DOHH2 (cell line): ENCODE measurements at regions not wholly inside any gene's neighbourhood (a gene's known extent, or its start where the extent isn't known, plus 50 kb on each side); places are given as distances from the start of the nearest gene placed in this dataset.

Experiments used
- H3F3A ChIP-seq: fragments of 200-600 bp; sonication (generic), shearing (Covaris generic); 2 replicates; pipeline ENCODE4 v1.6.0; 2016; ENCODE audit warnings: antibody characterized with exemption, mild to moderate bottlenecking; ENCODE audit not compliant: control insufficient read depth, insufficient read depth
- H3K27ac ChIP-seq: fragments of 200-600 bp; sonication (generic); 2 replicates; pipeline ENCODE4 v1.5.1; 2014; ENCODE audit warnings: low read depth, mild to moderate bottlenecking, low read length, moderate library complexity
- H3K27me3 ChIP-seq: fragments of 200-600 bp; sonication (generic); 2 replicates; pipeline ENCODE4 v1.6.1; 2014; ENCODE audit warnings: mild to moderate bottlenecking, low read length, mixed read lengths; ENCODE audit not compliant: control insufficient read depth
- H3K36me3 ChIP-seq: fragments of 200-600 bp; sonication (generic); 2 replicates; pipeline ENCODE4 v1.6.1; 2014; ENCODE audit warnings: mild to moderate bottlenecking, low read length, moderate library complexity, mixed read lengths; ENCODE audit not compliant: control insufficient read depth
- H3K4me1 ChIP-seq: fragments of 200-600 bp; sonication (generic); 2 replicates; pipeline ENCODE4 v1.6.1; 2014; ENCODE audit warnings: mild to moderate bottlenecking, low read length, mixed read lengths; ENCODE audit not compliant: control insufficient read depth
- H3K4me2 ChIP-seq: fragments of 200-600 bp; sonication (generic); 2 replicates; pipeline ENCODE4 v1.6.0; 2014; ENCODE audit warnings: mild to moderate bottlenecking, low read length, moderate library complexity
- H3K4me3 ChIP-seq: fragments of 200-600 bp; sonication (generic); 2 replicates; pipeline ENCODE4 v1.5.1; 2014; ENCODE audit warnings: mild to moderate bottlenecking, low read length, mixed read lengths
- H3K79me2 ChIP-seq: fragments of 200-600 bp; sonication (generic); 2 replicates; pipeline ENCODE4 v1.6.1; 2014; ENCODE audit warnings: mild to moderate bottlenecking, low read length, mixed read lengths; ENCODE audit not compliant: control insufficient read depth
- H3K9me2 ChIP-seq: fragments of 200-600 bp; sonication (generic); replicated peaks from 2 replicates; pipeline ENCODE4 v1.6.1; 2014; ENCODE audit warnings: mild to moderate bottlenecking, low read length, mixed read lengths; ENCODE audit not compliant: control insufficient read depth
- H3K9me3 ChIP-seq: fragments of 200-600 bp; sonication (generic); 2 replicates; pipeline ENCODE4 v1.6.1; 2014; ENCODE audit warnings: antibody characterized with exemption, low read length, mixed read lengths; ENCODE audit not compliant: control insufficient read depth, insufficient read depth
- H4K20me1 ChIP-seq: fragments of 200-600 bp; sonication (generic); 2 replicates; pipeline ENCODE4 v1.6.0; 2014; ENCODE audit warnings: low read depth, mild to moderate bottlenecking, antibody characterized with exemption, low read length, moderate library complexity; ENCODE audit not compliant: control insufficient read depth, insufficient read depth
- CTCF ChIP-seq: fragments of 200-600 bp; sonication (generic); IDR thresholded peaks from one replicate; pipeline ENCODE4 v1.5.1; 2014; ENCODE audit warnings: antibody characterized with exemption, mild to moderate bottlenecking, low read depth, low read length; ENCODE audit not compliant: poor library complexity, severe bottlenecking
- EZH2phosphoT487 ChIP-seq: fragments of 200-600 bp; sonication (generic); IDR thresholded peaks from 2 replicates; pipeline ENCODE4 v1.6.1; 2017; ENCODE audit warnings: borderline replicate concordance, mild to moderate bottlenecking, antibody characterized with exemption, low read length, moderate library complexity, mixed read lengths

GRCh38 chr14:37894463-37894862, 299.0 kb downstream of the TTC6 start:
- Histone ChIP-seq H3K36me3 (no peaks in the 10 kb centered on the region), H4K20me1 (no peaks in the 10 kb centered on the region), H3K4me1 (no peaks in the 10 kb centered on the region), H3K27ac (no peak overlapping the region), H3K79me2 (no peaks in the 10 kb centered on the region), H3K27me3 (no peaks in the 10 kb centered on the region), H3K4me3 (no peak overlapping the region), H3K4me2 (no peak overlapping the region), H3F3A (no peaks in the 10 kb centered on the region), H3K9me3 (no peaks in the 10 kb centered on the region; the same call in 1 of the 2 replicates), H3K9me2 (no peaks in the 10 kb centered on the region)
- no peak for TF ChIP-seq CTCF
- no peak for TF ChIP-seq EZH2phosphoT487

- Histone ChIP-seq H3K4me3 (no peak overlapping the region), H3K9me3 (no peaks in the 10 kb centered on the region), H3K79me2 (no peaks in the 10 kb centered on the region), H4K20me1 (no peaks in the 10 kb centered on the region), H3K27ac (no peak overlapping the region), H3K27me3 (0 out of 2 replicates have a peak, but pooled peaks cover 3% of the 10 kb centered on the region), H3K9me2 (no peaks in the 10 kb centered on the region), H3F3A (no peaks in the 10 kb centered on the region), H3K4me1 (no peaks in the 10 kb centered on the region), H3K36me3 (no peaks in the 10 kb centered on the region), H3K4me2 (no peak overlapping the region)
- no peak for TF ChIP-seq EZH2phosphoT487
- TF ChIP-seq CTCF: no peak
Observed at GRCh38 chr14:37899365-37899764, 303.9 kb downstream of the TTC6 start.

GRCh38 chr14:37900561-37900960, 305.1 kb downstream of the TTC6 start:
- H3K36me3 ChIP-seq: no peaks in the 10 kb centered on the region
- H3K79me2 ChIP-seq: no peaks in the 10 kb centered on the region
- 0 out of 2 replicates have a peak, but pooled peaks cover 3% of the 10 kb centered on the region for H3K27me3 ChIP-seq
- no peaks in the 10 kb centered on the region for H3F3A ChIP-seq
- no peak overlapping the region for H3K4me2 ChIP-seq
- H4K20me1 ChIP-seq: no peaks in the 10 kb centered on the region
- no peaks in the 10 kb centered on the region for H3K9me3 ChIP-seq
- H3K4me1 ChIP-seq: no peaks in the 10 kb centered on the region
- TF ChIP-seq EZH2phosphoT487: no peak
- TF ChIP-seq CTCF: no peak
- H3K27ac ChIP-seq: no peak overlapping the region
- no peaks in the 10 kb centered on the region for H3K9me2 ChIP-seq
- H3K4me3 ChIP-seq: no peak overlapping the region
